WTC11 (cell line): ENCODE measurements at regions not wholly inside any gene's neighbourhood (a gene's known extent, or its start where the extent isn't known, plus 50 kb on each side); places are given as distances from the start of the nearest gene placed in this dataset.

Experiments
- ATAC-seq: fragments of 200-7000 bp; cut with Tn5 transposase; 2 replicates; pipeline ENCODE4 v1.10.0; 2021; ENCODE audit warnings: mild to moderate bottlenecking, moderate library complexity
- CTCF ChIA-PET: fragments of 300-600 bp; sonication (Branson Sonifier 250); formaldehyde crosslinking; loops from one replicate; lab custom pipeline; 2021; ENCODE audit warnings: antibody characterized with exemption; lab: Charles Lee
- POLR2A ChIA-PET: fragments of 350-600 bp; sonication (Branson Sonifier 250); formaldehyde crosslinking; loops from one replicate; lab custom pipeline; 2021; ENCODE audit warnings: antibody characterized with exemption; lab: Charles Lee
- DNase-seq: peaks from one replicate; pipeline ENCODE4 v3.0.0; 2021; ENCODE audit warnings: low spot score
- H3K27ac Mint-ChIP-seq: 2 replicates; pipeline ENCODE4 v1.8.0; 2021; ENCODE audit warnings: mixed read lengths
- H3K27me3 Mint-ChIP-seq: 2 replicates; pipeline ENCODE4 v1.8.0; 2021; ENCODE audit warnings: low read depth, mild to moderate bottlenecking, moderate library complexity, mixed read lengths
- H3K36me3 Mint-ChIP-seq: 2 replicates; pipeline ENCODE4 v1.8.0; 2021; ENCODE audit warnings: mixed read lengths
- H3K4me1 Mint-ChIP-seq: 2 replicates; pipeline ENCODE4 v1.8.0; 2022; ENCODE audit warnings: mixed read lengths
- H3K4me3 Mint-ChIP-seq: 2 replicates; pipeline ENCODE4 v1.8.0; 2021; ENCODE audit warnings: mild to moderate bottlenecking, moderate library complexity, mixed read lengths
- H3K9me3 Mint-ChIP-seq: 2 replicates; pipeline ENCODE4 v1.8.0; 2021; ENCODE audit warnings: mixed read lengths
- CBFB ChIP-seq: sonication (generic); formaldehyde crosslinking; IDR thresholded peaks from 2 replicates; pipeline ENCODE4 v1.8.1; 2022; ENCODE audit warnings: mild to moderate bottlenecking, low read depth, missing genetic modification reagents
- ESRRA ChIP-seq: sonication (generic); formaldehyde crosslinking; IDR thresholded peaks from 2 replicates; pipeline ENCODE4 v1.8.1; 2022; ENCODE audit warnings: mild to moderate bottlenecking, missing genetic modification reagents, borderline replicate concordance
- FOXJ3 ChIP-seq: sonication (generic); formaldehyde crosslinking; IDR thresholded peaks from 2 replicates; pipeline ENCODE4 v1.9.0; 2021; ENCODE audit warnings: missing genetic modification reagents, mild to moderate bottlenecking, borderline replicate concordance
- FOXK1 ChIP-seq: sonication (generic); formaldehyde crosslinking; IDR thresholded peaks from 2 replicates; pipeline ENCODE4 v1.8.0; 2022; ENCODE audit warnings: mild to moderate bottlenecking, moderate library complexity, missing genetic modification reagents
- GRHL2 ChIP-seq: fragments of 250-450 bp; sonication (Bioruptor Pico); IDR thresholded peaks from 2 replicates; pipeline ENCODE4 v1.8.0; 2022; ENCODE audit warnings: mild to moderate bottlenecking, moderate library complexity; ENCODE audit not compliant: insufficient replicate concordance, severe bottlenecking
- SP1 ChIP-seq: sonication (generic); formaldehyde crosslinking; conservative IDR thresholded peaks from 2 replicates; pipeline ENCODE4 v1.8.1; 2022; ENCODE audit warnings: missing genetic modification reagents
- TEAD4 ChIP-seq: sonication (generic); formaldehyde crosslinking; IDR thresholded peaks from 2 replicates; pipeline ENCODE4 v1.8.0; 2022; ENCODE audit warnings: mild to moderate bottlenecking, missing genetic modification reagents
- ZNF138 ChIP-seq: sonication (generic); formaldehyde crosslinking; conservative IDR thresholded peaks from 2 replicates; pipeline ENCODE4 v1.8.1; 2022; ENCODE audit warnings: mild to moderate bottlenecking, moderate library complexity, missing genetic modification reagents
- ZNF671 ChIP-seq: fragments of 250-450 bp; sonication (Bioruptor Pico); IDR thresholded peaks from 2 replicates; pipeline ENCODE4 v1.8.0; 2021; ENCODE audit warnings: mild to moderate bottlenecking
- TF ChIP-seq, protein P1 (sequence below): sonication (generic); formaldehyde crosslinking; conservative IDR thresholded peaks from 2 replicates; pipeline ENCODE4 v1.8.1; 2022; ENCODE audit warnings: mild to moderate bottlenecking, missing genetic modification reagents
- TF ChIP-seq, protein P2 (sequence below): sonication (generic); formaldehyde crosslinking; IDR thresholded peaks from 2 replicates; pipeline ENCODE4 v1.8.1; 2023; ENCODE audit warnings: mild to moderate bottlenecking, missing genetic modification reagents, borderline replicate concordance
- TF ChIP-seq, protein P3 (sequence below): sonication (generic); formaldehyde crosslinking; IDR thresholded peaks from 2 replicates; pipeline ENCODE4 v1.8.0; 2022; ENCODE audit warnings: mild to moderate bottlenecking, missing genetic modification reagents
- TF ChIP-seq, protein P4 (sequence below): sonication (generic); formaldehyde crosslinking; IDR thresholded peaks from 2 replicates; pipeline ENCODE4 v1.8.0; 2022; ENCODE audit warnings: mild to moderate bottlenecking, missing genetic modification reagents
- TF ChIP-seq, protein P5 (sequence below): sonication (generic); formaldehyde crosslinking; IDR thresholded peaks from 2 replicates; pipeline ENCODE4 v1.8.0; 2023; ENCODE audit warnings: missing genetic modification reagents
- TF ChIP-seq, protein P6 (sequence below): sonication (generic); formaldehyde crosslinking; IDR thresholded peaks from 2 replicates; pipeline ENCODE4 v1.8.1; 2023; ENCODE audit warnings: mild to moderate bottlenecking, missing genetic modification reagents

DNA sequence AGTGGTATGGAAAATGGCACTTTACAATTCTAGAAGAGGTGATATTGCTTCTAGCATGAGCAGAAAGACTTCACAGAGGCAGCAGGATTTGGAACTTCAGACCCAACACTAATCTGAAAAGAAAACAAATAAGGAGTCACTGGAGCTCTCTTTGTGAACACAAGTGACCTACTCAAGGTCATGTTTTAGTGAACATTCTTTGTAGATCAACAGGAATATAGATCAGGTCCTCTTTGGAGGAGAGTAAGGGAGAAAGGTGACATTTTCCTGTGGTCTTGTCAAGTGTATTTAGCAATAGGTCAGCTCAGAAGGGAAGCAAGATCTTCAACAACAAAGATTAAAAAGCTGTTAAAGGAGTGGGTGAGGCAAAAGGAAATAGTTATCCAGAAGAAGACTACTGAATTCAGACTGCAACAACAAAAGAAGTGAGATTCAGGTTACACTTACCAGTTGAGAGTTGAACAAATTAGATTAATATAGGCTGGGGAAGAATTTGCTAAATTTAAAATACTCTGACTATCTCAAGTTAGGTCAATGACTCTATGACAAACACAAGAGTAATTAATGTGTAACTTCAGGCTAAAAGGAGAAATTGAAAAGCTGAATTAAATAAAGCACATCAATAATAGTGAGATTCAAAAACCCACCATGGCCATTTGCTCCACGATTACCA is 528.2 kb downstream of the RPS29 start:
- ChIA-PET CTCF (no interaction called here), POLR2A (no interaction called here)
- no peaks in the 10 kb centered on the region for H3K4me1 Mint-ChIP-seq
- ATAC-seq (no peak), DNase-seq (no peak)
- H3K9me3 Mint-ChIP-seq: peaks cover 31% of the 10 kb centered on the region
- no peaks in the 10 kb centered on the region; the same call in none of the 2 replicates for H3K36me3 Mint-ChIP-seq
- no peak overlapping the region for H3K4me3 Mint-ChIP-seq
- TF ChIP-seq ESRRA (CRISPR knock-in tag): no peak
- TF ChIP-seq GRHL2 (CRISPR knock-in tag): no peak
- no peak for TF ChIP-seq ZNF138 (CRISPR knock-in tag)
- TF ChIP-seq CBFB (CRISPR knock-in tag): no peak
- TF ChIP-seq, protein P1, sequence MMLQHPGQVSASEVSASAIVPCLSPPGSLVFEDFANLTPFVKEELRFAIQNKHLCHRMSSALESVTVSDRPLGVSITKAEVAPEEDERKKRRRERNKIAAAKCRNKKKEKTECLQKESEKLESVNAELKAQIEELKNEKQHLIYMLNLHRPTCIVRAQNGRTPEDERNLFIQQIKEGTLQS: no peak
- no peak for TF ChIP-seq ZNF671
- TF ChIP-seq TEAD4 (CRISPR knock-in tag): no peak
- TF ChIP-seq FOXJ3 (CRISPR knock-in tag): no peak
- TF ChIP-seq, protein P2, sequence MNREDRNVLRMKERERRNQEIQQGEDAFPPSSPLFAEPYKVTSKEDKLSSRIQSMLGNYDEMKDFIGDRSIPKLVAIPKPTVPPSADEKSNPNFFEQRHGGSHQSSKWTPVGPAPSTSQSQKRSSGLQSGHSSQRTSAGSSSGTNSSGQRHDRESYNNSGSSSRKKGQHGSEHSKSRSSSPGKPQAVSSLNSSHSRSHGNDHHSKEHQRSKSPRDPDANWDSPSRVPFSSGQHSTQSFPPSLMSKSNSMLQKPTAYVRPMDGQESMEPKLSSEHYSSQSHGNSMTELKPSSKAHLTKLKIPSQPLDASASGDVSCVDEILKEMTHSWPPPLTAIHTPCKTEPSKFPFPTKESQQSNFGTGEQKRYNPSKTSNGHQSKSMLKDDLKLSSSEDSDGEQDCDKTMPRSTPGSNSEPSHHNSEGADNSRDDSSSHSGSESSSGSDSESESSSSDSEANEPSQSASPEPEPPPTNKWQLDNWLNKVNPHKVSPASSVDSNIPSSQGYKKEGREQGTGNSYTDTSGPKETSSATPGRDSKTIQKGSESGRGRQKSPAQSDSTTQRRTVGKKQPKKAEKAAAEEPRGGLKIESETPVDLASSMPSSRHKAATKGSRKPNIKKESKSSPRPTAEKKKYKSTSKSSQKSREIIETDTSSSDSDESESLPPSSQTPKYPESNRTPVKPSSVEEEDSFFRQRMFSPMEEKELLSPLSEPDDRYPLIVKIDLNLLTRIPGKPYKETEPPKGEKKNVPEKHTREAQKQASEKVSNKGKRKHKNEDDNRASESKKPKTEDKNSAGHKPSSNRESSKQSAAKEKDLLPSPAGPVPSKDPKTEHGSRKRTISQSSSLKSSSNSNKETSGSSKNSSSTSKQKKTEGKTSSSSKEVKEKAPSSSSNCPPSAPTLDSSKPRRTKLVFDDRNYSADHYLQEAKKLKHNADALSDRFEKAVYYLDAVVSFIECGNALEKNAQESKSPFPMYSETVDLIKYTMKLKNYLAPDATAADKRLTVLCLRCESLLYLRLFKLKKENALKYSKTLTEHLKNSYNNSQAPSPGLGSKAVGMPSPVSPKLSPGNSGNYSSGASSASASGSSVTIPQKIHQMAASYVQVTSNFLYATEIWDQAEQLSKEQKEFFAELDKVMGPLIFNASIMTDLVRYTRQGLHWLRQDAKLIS (CRISPR knock-in tag): no peak
- TF ChIP-seq, protein P3, sequence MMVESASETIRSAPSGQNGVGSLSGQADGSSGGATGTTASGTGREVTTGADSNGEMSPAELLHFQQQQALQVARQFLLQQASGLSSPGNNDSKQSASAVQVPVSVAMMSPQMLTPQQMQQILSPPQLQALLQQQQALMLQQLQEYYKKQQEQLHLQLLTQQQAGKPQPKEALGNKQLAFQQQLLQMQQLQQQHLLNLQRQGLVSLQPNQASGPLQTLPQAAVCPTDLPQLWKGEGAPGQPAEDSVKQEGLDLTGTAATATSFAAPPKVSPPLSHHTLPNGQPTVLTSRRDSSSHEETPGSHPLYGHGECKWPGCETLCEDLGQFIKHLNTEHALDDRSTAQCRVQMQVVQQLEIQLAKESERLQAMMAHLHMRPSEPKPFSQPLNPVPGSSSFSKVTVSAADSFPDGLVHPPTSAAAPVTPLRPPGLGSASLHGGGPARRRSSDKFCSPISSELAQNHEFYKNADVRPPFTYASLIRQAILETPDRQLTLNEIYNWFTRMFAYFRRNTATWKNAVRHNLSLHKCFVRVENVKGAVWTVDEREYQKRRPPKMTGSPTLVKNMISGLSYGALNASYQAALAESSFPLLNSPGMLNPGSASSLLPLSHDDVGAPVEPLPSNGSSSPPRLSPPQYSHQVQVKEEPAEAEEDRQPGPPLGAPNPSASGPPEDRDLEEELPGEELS (CRISPR knock-in tag): no peak
- no peak for TF ChIP-seq FOXK1 (CRISPR knock-in tag)
- TF ChIP-seq SP1 (CRISPR knock-in tag): no peak
- TF ChIP-seq, protein P4, sequence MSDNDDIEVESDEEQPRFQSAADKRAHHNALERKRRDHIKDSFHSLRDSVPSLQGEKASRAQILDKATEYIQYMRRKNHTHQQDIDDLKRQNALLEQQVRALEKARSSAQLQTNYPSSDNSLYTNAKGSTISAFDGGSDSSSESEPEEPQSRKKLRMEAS (CRISPR knock-in tag): no peak
- peaks cover 2% of the 10 kb centered on the region for H3K27me3 Mint-ChIP-seq
- H3K27ac Mint-ChIP-seq: no peak overlapping the region

DNA sequence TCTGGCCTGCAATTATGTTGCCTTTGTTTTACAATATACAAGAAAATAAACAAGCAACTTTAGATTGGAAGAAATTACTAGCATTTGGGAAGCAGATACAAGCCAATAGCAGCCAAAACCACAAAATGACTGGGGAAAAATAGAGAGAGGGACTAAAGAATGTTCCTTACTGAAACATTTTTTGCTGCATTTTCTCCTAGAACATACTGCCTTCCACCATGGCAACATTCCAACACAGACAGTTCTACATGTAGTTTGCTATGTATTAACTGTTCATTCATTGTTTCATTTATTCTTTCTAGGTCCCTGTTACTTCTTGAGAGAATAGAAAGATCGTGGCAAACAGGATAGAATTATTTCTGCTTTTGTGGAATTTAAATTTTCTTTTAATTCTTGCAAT is 530.2 kb downstream of the RPS29 start:
- DNase-seq: no peak
- TF ChIP-seq, protein P5, sequence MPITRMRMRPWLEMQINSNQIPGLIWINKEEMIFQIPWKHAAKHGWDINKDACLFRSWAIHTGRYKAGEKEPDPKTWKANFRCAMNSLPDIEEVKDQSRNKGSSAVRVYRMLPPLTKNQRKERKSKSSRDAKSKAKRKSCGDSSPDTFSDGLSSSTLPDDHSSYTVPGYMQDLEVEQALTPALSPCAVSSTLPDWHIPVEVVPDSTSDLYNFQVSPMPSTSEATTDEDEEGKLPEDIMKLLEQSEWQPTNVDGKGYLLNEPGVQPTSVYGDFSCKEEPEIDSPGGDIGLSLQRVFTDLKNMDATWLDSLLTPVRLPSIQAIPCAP (CRISPR knock-in tag): no peak
- TF ChIP-seq, protein P2 (CRISPR knock-in tag): no peak
- TF ChIP-seq, protein P6, sequence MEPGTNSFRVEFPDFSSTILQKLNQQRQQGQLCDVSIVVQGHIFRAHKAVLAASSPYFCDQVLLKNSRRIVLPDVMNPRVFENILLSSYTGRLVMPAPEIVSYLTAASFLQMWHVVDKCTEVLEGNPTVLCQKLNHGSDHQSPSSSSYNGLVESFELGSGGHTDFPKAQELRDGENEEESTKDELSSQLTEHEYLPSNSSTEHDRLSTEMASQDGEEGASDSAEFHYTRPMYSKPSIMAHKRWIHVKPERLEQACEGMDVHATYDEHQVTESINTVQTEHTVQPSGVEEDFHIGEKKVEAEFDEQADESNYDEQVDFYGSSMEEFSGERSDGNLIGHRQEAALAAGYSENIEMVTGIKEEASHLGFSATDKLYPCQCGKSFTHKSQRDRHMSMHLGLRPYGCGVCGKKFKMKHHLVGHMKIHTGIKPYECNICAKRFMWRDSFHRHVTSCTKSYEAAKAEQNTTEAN (CRISPR knock-in tag): no peak
- H3K27ac Mint-ChIP-seq: no peak overlapping the region
- no peaks in the 10 kb centered on the region; the same call in none of the 2 replicates for H3K36me3 Mint-ChIP-seq
- CTCF ChIA-PET: no interaction called here
- peaks cover 32% of the 10 kb centered on the region for H3K9me3 Mint-ChIP-seq
- H3K27me3 Mint-ChIP-seq: no peaks in the 10 kb centered on the region; the same call in 1 of the 2 replicates
- no peak overlapping the region for H3K4me3 Mint-ChIP-seq
- POLR2A ChIA-PET: no interaction called here
- no peaks in the 10 kb centered on the region for H3K4me1 Mint-ChIP-seq
- ATAC-seq: no peak
